Inflammatory macrophage treated with lipopolysaccharide for 4 hours (primary cell): ENCODE measurements at regions not wholly inside any gene's neighbourhood (a gene's known extent, or its start where the extent isn't known, plus 50 kb on each side); places are given as distances from the start of the nearest gene placed in this dataset.
"Not testable (repeated sequence)": the region's sequence is repeated elsewhere in the genome, so short reads cannot be mapped to it uniquely, and the experiment has no call there.

Source experiments
- DNase-seq: peaks from one replicate; pipeline ENCODE4 v3.0.0-alpha.2; 2020

GRCh38 chrX:121877337-121877736 lies 829.9 kb downstream of the GLUD2 start:
- not testable (repeated sequence) for DNase-seq

- DNase-seq: no peak
Measured at GRCh38 chrX:121886557-121886956, 839.1 kb downstream of the GLUD2 start.

GRCh38 chrX:121894756-121895155 lies 847.3 kb downstream of the GLUD2 start:
- no peak for DNase-seq

- no peak for DNase-seq
Measured at GRCh38 chrX:121902463-121902862, 855.1 kb downstream of the GLUD2 start.

GRCh38 chrX:121903961-121904360 lies 856.6 kb downstream of the GLUD2 start:
- no peak for DNase-seq

- no peak for DNase-seq
Measured at GRCh38 chrX:121921258-121921657, 873.8 kb downstream of the GLUD2 start.

GRCh38 chrX:121931567-121931966 lies 884.2 kb downstream of the GLUD2 start:
- DNase-seq: no peak

- no peak for DNase-seq
Measured at GRCh38 chrX:121932688-121933087, 885.3 kb downstream of the GLUD2 start.

GRCh38 chrX:121949041-121949760 lies 901.8 kb downstream of the GLUD2 start:
- DNase-seq: no peak

- no peak for DNase-seq
Measured at GRCh38 chrX:121958886-121959285, 911.5 kb downstream of the GLUD2 start.

- no peak for DNase-seq
Measured at GRCh38 chrX:121975671-121976070, 928.3 kb downstream of the GLUD2 start.

- no peak for DNase-seq
Measured at GRCh38 chrX:121987163-121987562, 939.8 kb downstream of the GLUD2 start.

GRCh38 chrX:121987835-121988234 lies 940.4 kb downstream of the GLUD2 start:
- DNase-seq: no peak

GRCh38 chrX:122004127-122004526 lies 956.7 kb downstream of the GLUD2 start:
- no peak for DNase-seq

- DNase-seq: no peak
Measured at GRCh38 chrX:122026665-122027064, 979.3 kb downstream of the GLUD2 start.

GRCh38 chrX:122046226-122046625 lies 998.8 kb downstream of the GLUD2 start:
- DNase-seq: no peak

GRCh38 chrX:122046815-122047214 lies 999.4 kb downstream of the GLUD2 start:
- DNase-seq: no peak

GRCh38 chrX:122047261-122047660 lies 999.9 kb downstream of the GLUD2 start:
- DNase-seq: no peak

GRCh38 chrX:122055460-122055859 lies 1008.0 kb downstream of the GLUD2 start:
- no peak for DNase-seq

- no peak for DNase-seq
Measured at GRCh38 chrX:122055979-122056715, 1008.7 kb downstream of the GLUD2 start.

GRCh38 chrX:122076241-122076640 lies 1028.8 kb downstream of the GLUD2 start:
- DNase-seq: no peak

GRCh38 chrX:122078079-122078478 lies 1030.7 kb downstream of the GLUD2 start:
- DNase-seq: no peak

- DNase-seq: no peak
Measured at GRCh38 chrX:122087341-122087740, 1039.9 kb downstream of the GLUD2 start.

- DNase-seq: no peak
Measured at GRCh38 chrX:122091571-122091970, 1044.2 kb downstream of the GLUD2 start.

- no peak for DNase-seq
Measured at GRCh38 chrX:122092360-122092759, 1045.0 kb downstream of the GLUD2 start.
